NCI-H748 (cell line): ENCODE measurements at regions not wholly inside any gene's neighbourhood (a gene's known extent, or its start where the extent isn't known, plus 50 kb on each side); places are given as distances from the start of the nearest gene placed in this dataset.

Experiments used
- DNase-seq: peaks from one replicate; lab custom pipeline; 2025; ENCODE audit not compliant: unreplicated experiment; lab: John Stamatoyannopoulos, UW

- DNase-seq, result no peak
These were observed 295.5 kb upstream of the DPYD start for GRCh38 chr1:98216304-98216703.

DNA sequence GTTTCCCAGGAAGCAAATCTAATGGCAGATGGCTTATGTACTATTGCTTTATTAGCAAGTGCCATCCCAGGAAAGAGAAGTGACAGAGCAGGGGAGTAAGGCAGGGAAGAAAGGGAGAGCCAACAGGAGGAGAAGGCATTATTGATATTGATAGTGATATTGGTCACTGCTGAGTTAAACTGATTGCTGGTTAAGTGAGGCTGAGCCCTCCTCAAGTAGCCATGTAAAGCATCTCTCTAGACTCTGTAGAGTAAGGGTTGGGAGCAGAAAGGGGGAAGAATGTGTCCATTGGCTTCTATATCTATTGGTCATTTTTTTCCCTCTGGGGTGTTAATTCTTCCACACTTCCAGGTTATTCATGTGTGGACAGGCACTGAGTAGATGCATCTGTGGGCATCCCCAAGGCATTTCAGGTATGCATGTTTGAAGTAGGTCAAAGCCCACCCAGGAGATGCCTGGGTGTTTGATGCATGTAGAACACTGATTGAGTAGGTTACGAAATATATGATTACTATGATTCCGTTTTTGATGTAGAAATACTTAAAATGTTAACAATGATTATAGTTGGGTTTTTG is 290.5 kb upstream of the DPYD start:
- DNase-seq, result no peak

- DNase-seq, result no peak
These were observed 289.7 kb upstream of the DPYD start for GRCh38 chr1:98210563-98210962.

DNA sequence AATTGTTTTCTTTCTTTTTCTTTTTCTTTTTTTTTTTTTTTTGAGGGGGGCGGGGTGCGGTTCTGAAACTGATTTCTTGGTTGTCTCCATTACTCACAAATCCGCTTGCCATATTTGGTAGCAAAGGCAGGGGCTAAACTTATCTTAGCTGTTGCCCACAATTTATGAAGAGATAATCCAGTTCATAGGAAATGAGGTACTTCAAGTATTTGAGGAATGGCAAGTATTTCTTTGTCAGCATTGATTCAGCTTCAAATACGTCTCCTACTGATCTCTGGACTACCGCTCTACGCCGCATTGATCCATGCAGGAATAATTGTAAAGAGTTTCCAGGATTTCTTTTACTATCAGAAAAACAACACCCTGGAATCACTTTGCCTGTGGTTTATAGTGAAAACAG is 289.2 kb upstream of the DPYD start:
- DNase-seq, result no peak

DNA sequence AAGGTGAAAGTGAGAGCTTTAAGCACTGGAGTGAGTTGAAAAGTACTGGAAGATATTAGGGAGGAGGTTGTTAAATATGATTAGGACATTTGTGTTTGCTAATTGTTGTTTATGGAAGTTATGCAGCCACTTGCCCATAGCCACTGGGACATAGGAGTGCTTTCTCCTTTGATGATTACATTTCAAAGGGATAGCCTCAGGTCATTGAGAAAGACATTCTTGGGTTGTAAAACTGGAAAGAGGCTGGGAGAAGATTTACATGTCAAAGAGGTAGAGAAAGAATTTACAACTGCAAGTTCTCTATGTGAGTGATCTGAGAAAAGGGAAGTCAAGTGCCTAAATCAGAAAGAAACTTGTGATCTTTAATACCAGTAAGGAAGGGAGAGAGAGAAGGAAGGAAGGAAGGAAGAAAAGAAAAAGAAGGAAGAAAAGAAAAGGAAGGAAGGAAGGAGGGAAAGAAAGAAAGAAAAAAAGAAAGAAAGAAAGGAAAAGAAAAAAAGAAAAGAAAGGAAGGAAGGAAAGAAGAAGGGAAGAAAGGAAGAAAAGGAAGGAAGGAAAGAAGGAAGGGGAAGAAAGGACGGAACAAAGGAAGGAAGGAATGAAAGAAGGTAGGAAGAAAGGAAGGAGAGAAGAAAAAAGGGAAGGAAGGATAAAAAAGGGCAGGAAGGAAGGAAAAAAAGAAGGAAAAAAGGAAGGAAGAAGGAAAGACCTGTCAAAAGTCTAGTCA is 284.6 kb upstream of the DPYD start:
- no peak for DNase-seq

DNA sequence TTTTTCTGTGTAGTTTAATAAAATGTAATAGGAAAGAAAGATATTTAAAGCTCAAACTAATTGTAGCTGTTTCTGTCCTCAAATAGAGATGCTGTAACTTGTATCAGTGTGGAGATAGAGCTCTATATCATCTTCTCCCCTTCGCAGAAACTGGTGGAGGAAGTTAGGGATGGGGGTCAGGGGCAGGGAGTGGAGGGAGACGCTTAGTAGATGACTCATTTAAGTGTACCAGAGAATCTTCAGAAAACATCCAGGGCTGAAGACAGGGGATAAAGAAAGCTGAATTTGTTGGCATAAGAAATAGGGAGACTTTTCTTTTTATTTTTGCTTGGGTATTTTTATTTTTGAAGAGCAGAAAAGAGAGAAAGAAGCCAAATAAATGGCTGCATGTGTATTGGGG is 282.6 kb upstream of the DPYD start:
- DNase-seq, result no peak

DNA sequence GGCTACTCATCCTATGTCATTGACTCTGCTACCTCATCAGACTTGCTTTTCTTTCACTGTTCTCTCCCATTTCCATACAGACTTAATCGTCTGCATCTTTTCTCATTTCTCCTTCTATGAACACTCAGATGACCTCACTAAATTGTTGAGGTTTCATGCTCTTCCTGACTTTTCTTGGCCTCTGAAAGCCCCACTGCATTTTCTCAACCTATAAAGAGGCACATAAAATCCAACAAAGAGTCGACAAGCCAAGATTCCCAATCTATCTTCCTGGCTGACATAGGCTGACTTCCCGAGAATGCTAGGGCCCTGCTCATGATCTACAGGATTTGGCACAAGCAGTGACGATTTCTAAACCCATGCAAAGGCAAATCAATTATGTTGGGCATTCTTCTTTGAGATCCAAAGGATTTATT is 280.8 kb upstream of the DPYD start:
- no peak for DNase-seq

DNA sequence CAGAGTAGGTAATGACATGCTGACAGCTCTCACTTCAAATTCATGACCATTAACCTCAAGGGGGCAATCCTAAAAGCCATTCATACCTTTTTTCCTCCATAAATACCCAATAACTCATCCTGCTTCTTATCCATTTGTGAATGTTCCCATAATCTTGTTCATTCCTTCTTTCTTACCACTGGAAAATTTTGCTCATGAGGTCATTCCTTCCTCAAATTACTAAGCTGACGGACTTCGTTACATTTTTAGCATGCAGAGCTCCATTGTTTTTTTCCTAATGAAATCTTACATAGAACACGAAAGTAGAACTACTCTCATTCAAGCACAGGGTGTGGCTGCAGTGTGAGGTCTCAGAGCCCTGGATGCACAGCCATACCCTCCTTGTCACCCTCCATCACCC is 276.5 kb upstream of the DPYD start:
- DNase-seq, result no peak

GRCh38 chr1:98196012-98196411 is 275.2 kb upstream of the DPYD start:
- DNase-seq, result no peak

- DNase-seq, result no peak
These were observed 267.9 kb upstream of the DPYD start for GRCh38 chr1:98188774-98189173.

GRCh38 chr1:98184856-98185255 is 264.0 kb upstream of the DPYD start:
- DNase-seq, result no peak

GRCh38 chr1:98181036-98181764 is 260.4 kb upstream of the DPYD start:
- DNase-seq, result no peak

- DNase-seq, result no peak
These were observed 258.4 kb upstream of the DPYD start for GRCh38 chr1:98179151-98179773.

GRCh38 chr1:98177751-98178150 is 256.9 kb upstream of the DPYD start:
- no peak for DNase-seq

DNA sequence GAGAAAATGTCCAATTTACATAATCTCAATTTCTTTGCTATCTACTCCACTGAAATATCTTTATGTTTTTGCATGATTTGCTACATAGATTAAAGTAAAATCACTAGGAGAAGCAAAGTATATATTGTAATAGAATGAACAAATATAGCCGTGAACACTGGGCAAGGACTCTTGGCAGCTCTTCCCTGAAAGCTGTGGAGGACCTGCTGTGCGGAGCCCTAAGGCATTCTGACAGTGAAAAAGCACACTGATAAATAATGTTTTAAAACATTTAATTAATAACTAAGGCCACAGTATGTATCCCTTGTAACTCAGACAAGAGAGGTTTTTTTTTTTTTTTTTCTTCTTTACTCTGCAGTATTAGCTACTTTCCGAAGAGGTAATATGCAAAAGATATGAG is 256.1 kb upstream of the DPYD start:
- no peak for DNase-seq

GRCh38 chr1:98176414-98176813 is 255.6 kb upstream of the DPYD start:
- DNase-seq, result no peak

DNA sequence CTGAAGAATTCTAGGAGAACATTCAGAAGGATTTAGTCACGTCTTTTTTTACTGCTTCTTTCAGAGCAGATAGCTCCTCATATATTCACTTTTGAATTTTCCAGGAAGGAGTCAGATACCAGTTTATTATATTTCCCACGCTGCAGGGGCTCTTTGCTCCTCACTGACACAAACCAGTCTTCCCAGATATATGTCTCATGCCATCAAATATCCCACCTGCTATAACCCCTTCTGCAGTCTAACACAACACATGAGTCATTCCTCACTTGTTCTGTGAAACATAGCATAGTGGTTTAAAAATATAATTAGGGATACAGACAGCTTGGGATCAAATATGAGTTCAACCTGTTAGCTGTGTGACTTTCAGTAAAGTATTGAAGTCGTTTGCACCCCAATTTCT is 251.7 kb upstream of the DPYD start:
- DNase-seq, result no peak

DNA sequence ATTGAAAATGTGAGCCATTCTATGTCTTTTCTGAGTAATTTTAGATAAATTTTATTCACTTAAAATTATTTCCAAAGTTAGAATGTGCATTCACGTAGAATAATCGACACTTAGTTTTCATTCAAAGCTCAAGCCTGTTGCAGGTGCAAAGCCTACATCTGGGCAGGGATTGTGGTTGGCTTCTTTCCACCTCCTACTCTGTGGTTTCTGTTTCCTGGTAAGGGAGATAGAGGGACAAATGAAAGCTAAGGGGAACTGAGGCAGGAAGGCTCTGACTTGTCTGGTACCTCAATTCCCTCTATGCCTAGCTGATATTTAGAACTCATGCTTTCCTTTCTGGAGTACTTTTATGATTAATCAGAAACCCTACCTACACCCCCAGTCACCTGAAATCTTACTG is 251.2 kb upstream of the DPYD start:
- DNase-seq, result no peak

DNA sequence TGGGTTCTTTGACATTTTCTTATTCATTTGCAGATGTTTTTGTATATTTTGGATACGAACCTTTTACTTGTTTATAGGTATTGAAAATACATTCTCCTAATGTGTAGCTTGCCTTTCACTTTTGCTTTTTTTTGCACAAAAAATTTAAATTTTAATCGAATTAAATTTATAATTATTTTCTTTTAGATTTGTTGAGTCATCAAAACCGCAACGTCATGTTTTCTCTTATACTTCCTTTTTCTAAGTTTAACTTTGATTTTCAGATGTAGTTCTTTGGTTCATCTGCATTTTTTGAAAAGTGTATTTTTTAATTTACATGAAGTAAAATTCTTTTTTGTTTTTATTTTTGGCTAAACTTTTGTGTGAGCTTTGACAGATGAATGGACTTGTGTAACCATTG is 243.7 kb upstream of the DPYD start:
- no peak for DNase-seq

DNA sequence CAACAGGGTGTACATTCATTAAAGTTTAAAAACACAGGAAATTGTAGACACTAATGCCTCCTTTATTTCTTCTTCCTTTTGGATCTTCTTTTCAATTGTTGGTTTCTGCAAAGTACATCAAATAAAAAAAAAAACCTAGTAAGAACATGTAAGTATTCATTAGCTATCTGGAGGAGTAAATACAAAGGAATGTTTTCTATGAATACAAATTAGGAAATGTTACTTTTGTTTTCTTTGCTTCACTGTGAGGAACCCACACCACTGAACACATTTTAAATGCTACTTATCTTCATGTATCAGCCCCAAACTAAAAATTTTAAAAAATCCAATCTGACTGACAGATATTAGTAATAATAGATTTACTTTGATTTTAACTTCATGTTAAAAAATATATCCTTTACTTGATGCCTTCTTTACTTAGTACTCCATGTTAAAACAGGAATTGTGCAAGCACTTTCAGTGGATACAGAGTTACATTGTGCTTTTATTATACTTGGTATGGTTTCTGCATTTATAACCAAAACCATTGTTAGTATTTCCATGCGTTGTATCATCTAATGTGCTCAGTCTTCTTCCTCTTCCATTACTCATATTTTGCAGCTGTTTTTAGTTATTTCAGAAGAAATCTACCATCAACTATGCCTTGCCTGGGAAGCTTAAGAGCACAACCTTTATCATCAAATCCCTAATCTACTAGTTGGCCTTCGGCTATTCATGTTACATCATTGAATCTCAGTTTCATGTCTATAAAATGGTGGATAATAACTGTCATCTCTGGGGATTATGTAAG is 236.9 kb upstream of the DPYD start:
- no peak for DNase-seq

GRCh38 chr1:98147280-98147679 is 226.4 kb upstream of the DPYD start:
- no peak for DNase-seq
